GM21737 (cell line): ENCODE measurements at regions not wholly inside any gene's neighbourhood (a gene's known extent, or its start where the extent isn't known, plus 50 kb on each side); places are given as distances from the start of the nearest gene placed in this dataset.

ENCODE experiments used
- ATAC-seq: cut with Tn5 transposase; IDR thresholded peaks from one replicate; pipeline ENCODE4 v1.9.1; 2021; ENCODE audit warnings: mild to moderate bottlenecking, moderate library complexity; ENCODE audit not compliant: unreplicated experiment

DNA sequence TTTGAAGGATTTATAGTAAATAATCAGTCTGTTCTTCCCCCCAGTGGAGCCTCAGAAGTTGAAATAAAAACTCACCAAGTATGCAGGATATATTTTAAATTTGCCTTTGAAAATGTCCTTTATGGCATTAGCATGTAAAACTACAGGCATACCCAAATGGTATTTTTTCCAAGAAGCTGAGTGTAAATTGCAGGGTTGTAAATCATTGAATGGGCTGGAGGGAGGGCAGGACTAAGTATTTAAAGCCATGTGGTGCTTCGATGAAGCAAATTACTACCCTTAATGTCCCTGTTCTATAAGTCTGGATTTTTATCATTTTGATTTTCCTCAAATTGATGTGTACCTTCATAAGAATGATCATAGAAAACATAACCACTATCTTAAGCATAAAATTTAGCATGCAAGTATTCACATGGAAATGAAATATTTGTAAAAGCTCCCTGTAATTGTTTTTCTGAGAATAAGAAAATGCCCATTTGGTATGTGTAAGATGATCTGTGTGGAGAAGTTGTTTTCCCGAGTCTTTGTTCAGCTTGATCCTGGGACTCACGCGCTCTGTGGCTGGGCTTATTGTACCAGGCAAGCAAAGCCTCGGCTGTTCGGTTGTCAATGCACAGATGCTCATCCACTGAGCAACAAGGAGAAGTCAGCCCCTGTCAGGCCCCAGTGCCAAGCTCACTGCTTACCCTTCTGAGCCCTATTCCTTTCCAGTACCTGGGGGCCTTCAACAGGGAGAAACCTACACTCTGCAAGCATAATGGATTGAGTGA lies 66.7 kb downstream of the CD164 start:
- no peak for ATAC-seq

DNA sequence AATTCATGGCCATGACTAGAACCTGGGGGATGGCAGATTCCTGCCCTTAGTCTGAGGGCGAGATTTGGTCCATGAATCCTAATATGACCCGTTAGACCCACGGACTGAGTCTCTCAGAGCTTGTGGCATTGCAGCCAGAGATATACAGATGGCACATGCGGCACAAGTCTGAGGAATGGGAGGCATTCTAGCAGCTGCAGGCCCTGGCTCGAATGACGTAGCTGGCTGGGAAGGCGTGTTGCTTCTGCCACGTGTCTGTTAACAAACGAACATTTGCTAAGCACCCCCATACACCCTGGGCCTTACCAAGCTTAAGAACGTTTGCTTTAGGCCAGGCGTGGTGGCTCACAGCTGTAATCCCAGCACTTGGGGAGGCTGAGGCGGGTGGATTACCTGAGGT lies 68.0 kb downstream of the CD164 start:
- no peak for ATAC-seq

DNA sequence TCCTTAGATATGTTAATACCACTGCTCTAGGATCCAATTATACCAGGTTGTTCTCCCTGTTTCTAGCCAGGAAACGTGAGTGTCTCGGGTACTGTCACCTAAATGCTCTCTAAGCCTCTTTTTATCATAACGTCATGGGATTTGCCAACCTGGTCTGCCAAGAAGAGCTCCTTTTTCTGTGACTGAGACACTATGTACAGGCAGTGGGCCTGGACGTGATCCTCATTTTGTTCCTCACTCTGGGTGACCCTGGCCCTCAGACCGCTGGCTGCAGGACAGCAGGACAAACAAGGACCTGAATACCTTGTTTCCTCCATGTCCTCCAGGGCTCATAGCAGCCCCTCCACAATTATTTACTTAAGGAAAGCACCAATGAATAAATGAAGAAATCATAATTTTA lies 69.1 kb downstream of the CD164 start:
- no peak for ATAC-seq

DNA sequence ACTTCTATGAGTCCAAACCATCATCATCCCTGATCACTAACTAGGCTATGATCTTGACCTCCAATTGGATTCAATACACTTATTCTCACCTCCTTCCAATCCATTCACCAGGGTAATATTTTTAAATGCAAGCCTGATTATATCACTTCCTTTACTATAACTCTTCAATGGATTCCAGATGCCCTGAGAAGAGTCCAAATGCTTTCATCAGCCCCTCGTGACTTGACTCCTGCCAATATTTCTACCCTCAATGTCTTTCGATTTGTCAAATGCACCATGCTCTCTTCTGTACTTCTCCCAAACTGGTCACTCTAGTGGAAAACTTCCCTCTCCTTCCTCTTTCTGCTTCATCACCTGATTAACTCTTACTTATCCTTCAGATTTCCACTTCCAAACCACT lies 70.8 kb downstream of the CD164 start:
- no peak for ATAC-seq

DNA sequence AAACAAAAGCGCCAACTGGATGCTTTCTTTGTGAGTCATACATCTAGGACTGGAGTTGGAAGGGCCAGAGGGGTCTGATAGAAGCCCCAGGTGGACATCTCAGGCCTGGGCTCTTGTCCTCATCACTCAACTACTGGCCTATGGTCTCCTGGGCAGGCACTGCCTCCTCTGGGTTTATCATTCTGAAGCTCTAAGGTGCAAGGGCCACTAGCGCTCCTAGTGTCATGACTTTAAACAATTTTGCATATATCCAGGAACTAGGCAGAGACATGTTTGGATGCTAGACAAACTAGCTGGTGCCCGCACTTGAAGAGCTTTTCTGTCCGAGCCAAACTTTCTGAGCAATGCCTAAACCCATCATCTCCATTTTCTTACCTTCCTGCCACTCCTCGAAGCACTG lies 72.3 kb downstream of the CD164 start:
- ATAC-seq, result no peak

DNA sequence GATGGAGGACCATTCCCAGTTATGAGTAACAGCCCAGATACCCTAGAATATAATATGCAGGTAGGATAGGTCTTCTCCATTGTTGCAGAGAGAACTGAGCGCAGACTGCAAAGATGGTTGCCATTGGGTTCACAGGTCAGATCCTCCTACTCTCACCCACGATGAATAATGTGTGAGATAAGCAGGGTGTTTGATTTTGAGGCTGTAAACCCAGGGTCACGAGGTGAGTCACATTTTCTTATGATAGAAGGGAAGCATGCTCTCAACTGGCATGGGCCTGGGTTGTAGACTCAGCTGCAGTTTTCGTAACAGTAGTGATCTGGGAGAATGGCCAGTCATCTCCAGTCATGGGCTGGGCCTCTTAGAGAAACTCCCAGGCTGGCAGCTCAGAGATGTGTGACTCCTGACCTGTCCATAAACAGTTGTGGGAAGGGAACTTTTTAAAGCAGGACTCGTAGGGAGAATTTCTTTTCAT lies 74.2 kb downstream of the CD164 start:
- ATAC-seq, result no peak

DNA sequence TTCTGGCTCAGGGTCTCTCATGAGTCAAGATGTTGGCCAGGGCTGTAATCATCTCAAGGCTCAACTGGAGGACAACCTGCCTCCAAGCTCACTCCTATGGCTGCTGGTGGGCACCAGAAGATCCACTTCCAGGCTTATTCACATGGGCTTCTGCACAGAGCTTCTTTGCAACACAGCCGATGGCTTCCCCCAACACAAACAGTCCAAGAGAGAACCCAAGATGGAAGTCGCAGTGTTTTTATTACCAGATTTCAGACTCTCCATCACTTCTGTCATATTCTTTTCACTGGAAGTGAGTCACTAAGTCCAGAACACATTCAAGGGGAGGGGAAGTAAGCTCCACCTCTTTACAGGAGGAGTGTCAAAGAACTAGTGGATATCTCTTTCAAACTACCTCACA lies 75.5 kb downstream of the CD164 start:
- no peak for ATAC-seq

DNA sequence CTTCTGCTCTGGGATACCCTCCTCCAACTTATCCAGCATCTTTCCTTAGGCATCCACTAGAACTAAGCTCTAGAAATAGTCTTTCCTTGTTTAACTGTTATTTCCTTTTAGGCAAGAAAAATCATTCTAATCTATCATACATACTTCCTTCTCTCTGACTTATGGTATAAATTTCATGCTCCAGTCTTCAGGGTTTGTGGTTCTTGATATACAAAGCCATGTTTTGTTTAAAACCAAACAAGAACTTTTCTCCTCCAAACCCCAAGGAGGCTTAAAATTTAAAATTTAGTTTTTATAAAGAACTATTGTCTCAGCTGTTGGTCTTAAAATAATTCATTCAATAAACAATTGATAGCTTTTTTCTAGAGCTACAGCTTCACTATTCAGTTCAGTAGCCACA lies 77.2 kb downstream of the CD164 start:
- ATAC-seq, result no peak

DNA sequence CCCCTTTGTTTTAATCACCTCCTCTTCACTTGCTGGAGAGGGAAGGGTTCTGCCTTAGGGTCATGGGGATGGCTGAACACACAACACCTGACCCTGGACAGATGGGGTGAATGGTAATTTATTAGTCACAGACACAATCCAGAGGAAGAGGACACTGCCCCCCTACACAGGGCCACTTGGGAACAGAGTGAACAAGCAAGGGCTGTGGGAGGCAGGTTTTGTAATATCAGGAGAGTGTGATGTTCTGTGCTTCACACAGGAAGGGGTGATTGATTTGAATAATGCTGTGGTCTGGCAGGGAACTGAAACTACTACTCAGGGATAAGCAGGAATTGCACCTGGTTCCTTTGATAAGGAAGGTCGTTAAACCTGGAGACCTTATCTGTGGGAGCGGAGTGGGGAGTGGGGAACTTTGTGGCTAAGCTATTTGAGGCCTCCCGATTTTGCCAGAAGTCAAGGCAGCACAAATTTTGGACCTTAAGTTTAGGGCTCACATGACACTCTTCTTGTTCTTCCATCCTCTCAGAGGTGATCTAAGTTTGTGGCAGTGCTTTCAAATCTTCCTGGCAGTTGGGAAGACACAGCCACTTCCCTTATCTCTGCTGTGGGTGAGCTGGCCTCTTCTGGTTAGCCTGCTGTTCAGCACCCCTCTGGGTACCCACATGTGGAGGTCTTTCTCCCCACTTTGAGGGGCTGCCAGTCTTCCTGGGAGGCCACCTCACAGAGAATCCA lies 77.8 kb downstream of the CD164 start:
- no peak for ATAC-seq

DNA sequence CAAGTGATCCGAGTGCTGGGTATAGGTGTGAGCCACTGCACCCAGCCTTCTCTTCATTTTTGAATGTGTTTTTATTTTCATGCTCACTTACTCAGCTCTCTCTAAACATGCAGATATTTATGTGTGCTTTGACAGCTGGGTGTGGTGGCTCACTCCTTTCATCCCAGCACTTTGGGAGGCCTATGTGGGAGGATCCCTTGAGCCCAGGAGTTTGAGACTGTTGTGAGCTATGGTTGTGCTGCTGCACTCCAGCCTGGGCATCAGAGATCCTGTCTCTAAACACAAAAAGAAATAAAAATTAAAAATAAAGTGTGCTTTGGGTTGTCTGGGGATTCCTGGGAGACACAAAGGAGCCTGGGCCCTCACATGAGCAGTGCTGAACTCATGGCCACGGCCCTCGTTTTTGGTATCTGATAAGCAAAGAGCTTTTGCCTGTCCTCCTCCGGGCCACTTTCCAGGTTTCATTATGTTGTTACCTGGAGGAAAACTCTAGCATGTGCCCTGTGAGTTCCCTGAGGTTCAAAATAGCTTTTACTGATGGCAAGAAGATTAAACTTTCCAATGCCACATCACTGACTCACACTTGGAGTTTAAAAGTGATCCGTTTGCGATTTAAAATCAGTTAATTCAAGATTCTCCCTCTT lies 78.5 kb downstream of the CD164 start:
- no peak for ATAC-seq

DNA sequence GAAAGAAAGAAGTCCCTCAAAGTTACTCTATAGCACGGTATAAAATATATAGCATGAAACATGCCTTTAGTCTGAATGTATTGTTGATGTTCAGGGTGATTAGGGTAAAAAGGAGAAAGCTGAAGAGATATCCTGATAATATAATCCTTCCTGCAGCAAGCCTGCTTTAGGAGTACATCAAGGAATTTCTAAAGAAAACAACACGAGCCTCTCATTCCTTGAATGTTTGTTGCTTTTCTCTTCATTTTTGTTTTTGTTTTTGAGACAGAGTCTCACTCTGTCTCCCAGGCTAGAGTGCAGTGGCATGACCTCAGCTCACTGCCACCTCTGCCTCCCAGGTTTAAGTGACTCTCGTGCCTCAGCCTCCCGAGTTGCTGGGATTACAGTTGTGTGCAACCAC lies 79.1 kb downstream of the CD164 start:
- no peak for ATAC-seq

DNA sequence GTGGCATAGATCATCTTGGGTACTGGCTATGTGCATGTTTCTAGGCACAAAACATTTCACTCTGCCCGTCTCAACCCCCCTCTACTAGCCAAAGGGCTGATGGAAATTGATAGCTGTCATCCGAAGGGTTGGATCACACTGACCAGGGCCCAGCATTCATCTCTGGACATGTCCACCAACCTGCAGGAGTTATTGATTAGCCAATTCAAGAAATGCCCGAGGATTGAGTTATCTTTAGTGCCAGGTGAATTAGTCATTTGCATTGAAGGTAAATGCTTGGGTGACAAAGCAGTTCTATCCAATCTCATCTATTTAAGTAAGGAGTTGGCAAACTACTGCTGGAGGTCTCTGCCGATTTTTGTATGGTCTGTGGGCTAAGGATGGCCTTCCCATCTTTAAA lies 80.1 kb downstream of the CD164 start:
- no peak for ATAC-seq

DNA sequence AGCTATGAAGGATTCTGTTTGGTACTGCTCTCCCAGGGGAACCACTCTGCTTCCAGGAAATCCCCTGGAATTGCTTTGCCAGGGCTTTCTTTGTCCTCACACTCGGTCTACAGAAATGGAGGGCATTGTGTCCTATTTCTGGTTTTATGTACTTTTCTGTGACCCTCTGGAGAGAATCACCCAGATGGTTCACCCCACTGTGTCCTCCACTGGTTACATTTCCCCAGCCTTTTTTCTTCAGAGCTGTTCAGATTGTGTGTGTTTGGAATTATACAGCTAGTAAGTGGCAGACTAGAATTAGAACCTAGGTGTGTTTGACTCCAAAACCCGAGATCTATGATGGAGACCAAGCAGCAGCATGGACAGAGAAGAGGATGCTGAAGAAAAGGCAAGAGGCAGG lies 80.8 kb downstream of the CD164 start:
- no peak for ATAC-seq

DNA sequence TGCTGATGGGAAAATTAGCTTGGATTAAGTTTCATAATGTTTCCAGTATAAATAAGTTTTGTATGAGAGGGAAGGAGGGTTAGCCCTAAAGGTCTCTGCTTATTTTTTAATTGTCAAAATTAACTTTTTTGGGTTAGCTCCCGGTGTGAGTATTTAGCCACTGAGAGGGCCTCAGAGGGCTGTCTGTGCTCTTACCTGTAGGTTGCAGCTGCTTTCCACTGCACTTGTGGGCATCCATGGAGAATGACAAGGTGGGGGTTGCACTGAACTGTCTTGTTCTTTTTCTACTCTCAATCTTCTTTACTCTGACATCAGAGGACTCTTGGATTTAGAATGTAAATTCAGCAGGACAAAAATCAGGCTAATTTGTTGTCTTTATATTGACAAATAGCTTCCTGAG lies 81.4 kb downstream of the CD164 start:
- ATAC-seq, result no peak

DNA sequence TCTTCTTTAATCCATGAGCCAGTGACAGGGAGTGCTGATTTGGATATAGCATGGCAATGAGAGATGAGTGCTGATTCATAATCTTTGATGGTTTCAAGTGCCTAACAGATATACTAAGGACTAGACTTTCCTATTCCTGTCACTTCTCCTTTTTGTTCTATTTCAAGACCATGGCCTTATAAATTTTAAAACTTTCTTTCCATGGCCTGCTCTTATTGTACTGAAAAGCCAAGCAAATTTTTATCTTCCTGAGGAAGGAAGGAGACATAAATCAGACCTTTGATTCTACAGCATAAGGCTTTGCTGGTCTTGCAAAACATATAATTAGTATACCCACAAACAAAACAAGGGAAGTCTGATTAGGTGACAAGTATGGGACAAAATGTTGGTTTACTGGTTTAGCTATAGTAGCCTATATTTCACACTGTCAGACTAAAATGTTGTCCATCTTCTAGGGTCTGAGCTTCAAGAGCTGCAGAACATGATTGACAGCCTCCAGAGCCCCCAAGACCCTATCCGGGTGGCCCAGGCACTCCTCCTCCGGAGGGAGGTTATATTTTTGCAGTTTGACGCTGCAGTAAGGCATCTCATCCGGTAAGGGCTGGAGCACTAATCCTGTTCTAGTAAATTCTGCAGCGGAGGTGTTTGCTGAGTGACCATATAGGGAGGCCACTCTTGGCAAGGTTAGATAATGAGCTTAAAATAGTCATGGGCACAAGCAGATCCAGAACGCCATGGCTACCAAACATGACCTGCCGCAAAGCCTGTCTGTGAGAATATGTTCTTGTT lies 82.3 kb downstream of the CD164 start:
- no peak for ATAC-seq

DNA sequence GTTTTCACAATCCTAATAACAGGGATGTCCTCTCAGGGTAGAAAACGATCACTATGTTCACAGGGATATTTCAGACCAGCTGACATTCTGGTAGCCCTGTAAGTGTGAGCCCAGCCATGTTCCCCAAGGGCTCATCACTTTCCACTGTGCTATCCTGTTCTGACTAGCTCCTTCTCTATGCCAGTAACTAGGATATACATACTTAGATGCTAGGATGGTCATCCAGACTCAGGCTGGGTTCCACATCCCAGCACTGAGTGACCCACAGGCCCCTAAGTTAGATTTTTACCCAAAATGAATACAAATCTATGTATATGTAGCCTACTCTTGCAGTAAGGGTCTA lies 83.0 kb downstream of the CD164 start:
- no peak for ATAC-seq

DNA sequence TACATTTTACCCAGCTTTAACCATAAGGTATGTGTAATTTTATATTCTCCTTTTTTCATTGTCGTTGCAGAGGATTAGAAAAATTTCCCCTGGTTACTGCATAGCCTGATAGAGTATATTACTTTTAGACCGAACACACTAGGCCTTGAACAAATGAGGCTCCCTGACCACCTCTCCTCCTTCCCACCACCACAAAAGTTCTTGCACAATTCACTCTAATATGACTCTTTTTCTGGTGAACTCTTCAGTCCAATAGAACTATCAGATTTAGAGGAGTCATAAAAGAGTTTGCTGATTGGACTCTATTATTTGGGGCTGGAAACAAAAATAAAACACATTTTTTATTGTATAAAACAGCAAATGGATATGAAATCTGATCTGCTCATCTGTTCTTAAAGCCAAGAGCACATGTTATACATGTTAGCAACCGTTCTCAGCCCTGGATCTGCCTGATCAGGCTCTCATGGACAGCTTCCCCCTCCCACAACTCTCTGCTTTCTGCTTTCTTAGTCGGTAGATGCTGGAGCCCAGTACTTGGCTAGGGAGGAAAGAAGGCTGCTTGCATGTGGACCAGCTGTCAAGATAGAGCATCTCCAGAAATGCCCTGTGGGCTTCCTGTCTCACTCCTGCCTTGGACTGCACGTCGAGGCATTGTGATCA lies 83.5 kb downstream of the CD164 start:
- ATAC-seq, result no peak

DNA sequence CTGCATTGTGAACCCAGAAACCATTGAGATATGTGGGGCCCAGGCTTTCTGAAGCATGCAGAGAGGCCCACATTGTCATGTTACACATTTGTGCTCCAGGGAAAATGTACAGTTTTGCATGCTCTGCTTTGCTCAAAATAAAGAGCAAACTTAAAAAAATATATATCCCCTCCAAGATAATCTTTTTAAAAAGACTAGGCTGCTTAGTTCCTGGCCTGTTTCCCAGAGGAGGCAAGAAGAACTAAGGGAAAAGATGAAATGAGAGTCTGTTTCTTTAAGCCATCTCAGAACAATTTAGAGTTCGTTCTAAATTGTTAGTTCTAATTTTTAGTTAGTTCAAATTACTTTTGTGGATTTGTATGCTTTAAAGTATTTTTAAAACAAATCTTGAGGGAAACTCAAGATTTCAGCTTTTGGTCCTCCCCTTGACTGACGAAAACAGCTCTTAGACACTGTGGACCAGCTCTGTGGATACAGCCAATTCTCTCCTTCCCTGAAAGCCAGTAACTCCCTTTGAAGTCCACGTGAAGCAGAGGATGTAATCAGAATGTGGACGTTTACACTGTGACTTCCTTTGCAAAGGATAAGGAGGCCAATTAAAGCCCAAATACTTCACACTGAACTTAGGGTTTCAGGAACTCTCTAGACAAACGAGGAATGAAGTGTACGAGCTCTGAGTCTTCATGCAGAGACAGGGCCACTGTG lies 84.7 kb downstream of the CD164 start:
- no peak for ATAC-seq

DNA sequence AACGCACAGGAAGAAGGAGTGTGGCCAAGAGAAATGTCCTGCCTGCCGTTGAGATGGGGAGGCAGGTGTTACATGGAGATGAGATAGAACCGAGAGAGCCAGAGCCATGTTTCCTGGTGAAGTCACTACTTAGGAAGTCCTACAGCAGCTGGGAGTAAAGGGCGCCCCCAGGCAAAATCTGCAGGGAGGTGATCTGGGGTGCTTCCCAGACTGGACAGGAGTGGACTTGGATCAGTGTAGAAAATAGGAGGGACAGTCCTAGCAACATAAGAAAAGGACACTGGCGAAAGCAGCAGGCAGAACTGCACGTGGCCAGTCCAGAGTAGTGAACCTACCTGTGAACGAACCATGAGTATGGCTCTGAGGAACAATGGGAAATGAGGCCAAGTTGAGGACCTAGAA lies 85.3 kb downstream of the CD164 start:
- ATAC-seq, result no peak

DNA sequence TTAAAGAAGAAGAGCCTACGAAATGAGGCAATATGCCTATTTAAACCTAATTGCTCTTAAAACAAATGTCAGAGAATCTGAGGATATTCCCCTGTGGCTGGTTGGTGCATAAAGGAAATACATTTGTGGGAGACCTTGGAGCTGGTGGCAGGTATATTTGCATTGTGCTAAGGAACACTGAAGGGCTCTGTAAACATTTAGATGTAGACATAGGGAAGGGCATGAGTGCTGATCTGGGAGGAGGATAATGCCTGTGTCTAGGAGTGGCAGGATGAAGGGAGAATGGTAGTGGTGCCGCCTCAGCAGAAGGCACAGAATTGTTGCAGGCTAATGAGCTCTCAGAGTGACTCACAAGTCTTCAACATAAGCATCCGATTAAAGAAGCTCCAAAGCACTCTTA lies 85.8 kb downstream of the CD164 start:
- no peak for ATAC-seq
